Endodermal cell (in vitro differentiated cells): ENCODE measurements at regions not wholly inside any gene's neighbourhood (a gene's known extent, or its start where the extent isn't known, plus 50 kb on each side); places are given as distances from the start of the nearest gene placed in this dataset.

Source experiments
- DNase-seq: peaks from one replicate; pipeline ENCODE4 v3.0.0-alpha.2; 2017
- H3K27ac ChIP-seq: 2 replicates; pipeline ENCODE4 v1.5.1; 2013; ENCODE audit warnings: mild to moderate bottlenecking, low read depth, low read length, moderate library complexity
- H3K27me3 ChIP-seq: 2 replicates; pipeline ENCODE4 v1.6.1; 2013; ENCODE audit warnings: mild to moderate bottlenecking, low read length, moderate library complexity; ENCODE audit not compliant: insufficient read depth, control insufficient read depth, poor library complexity, severe bottlenecking
- H3K36me3 ChIP-seq: 2 replicates; pipeline ENCODE4 v1.7.0; 2013; ENCODE audit warnings: mild to moderate bottlenecking, low read length, moderate library complexity; ENCODE audit not compliant: control insufficient read depth, insufficient read depth
- H3K4me1 ChIP-seq: one replicate; pipeline ENCODE4 v1.7.0; 2013; ENCODE audit warnings: low read length; ENCODE audit not compliant: control insufficient read depth, insufficient read depth
- H3K4me3 ChIP-seq: 2 replicates; pipeline ENCODE4 v1.5.1; 2013; ENCODE audit warnings: mild to moderate bottlenecking, low read length, moderate library complexity
- H3K9ac ChIP-seq: 2 replicates; pipeline ENCODE4 v1.6.1; 2013; ENCODE audit warnings: mild to moderate bottlenecking, low read length, moderate library complexity; ENCODE audit not compliant: poor library complexity, severe bottlenecking; ENCODE audit errors: extremely low read depth
- H3K9me3 ChIP-seq: 2 replicates; pipeline ENCODE4 v1.6.1; 2013; ENCODE audit warnings: mild to moderate bottlenecking, low read length, moderate library complexity; ENCODE audit not compliant: control insufficient read depth
- H3K27ac Mint-ChIP-seq: 2 replicates; pipeline ENCODE4 v1.8.0; 2020; ENCODE audit warnings: mixed read lengths
- H3K27me3 Mint-ChIP-seq: 2 replicates; pipeline ENCODE4 v1.8.0; 2021; ENCODE audit warnings: mild to moderate bottlenecking, mixed read lengths; ENCODE audit not compliant: insufficient read depth
- H3K36me3 Mint-ChIP-seq: 2 replicates; pipeline ENCODE4 v1.8.0; 2020; ENCODE audit warnings: low read depth, mixed read lengths
- H3K4me1 Mint-ChIP-seq: 2 replicates; pipeline ENCODE4 v1.8.0; 2020; ENCODE audit warnings: mixed read lengths
- H3K4me3 Mint-ChIP-seq: 2 replicates; pipeline ENCODE4 v1.8.0; 2020; ENCODE audit warnings: mild to moderate bottlenecking, moderate library complexity, mixed read lengths
- H3K9me3 Mint-ChIP-seq: 2 replicates; pipeline ENCODE4 v1.8.0; 2020; ENCODE audit warnings: mild to moderate bottlenecking, mixed read lengths
- CTCF ChIP-seq: fragments of 200-600 bp; sonication (generic); conservative IDR thresholded peaks from 2 replicates; pipeline ENCODE4 v1.5.0; 2021; ENCODE audit warnings: antibody characterized with exemption, mild to moderate bottlenecking
- WGBS, 2 experiments: methylation state at CpG; one replicate each; pipeline versions ENCODE4 v1.1.5 to v1.1.7; 2013; ENCODE audit warnings: missing lambda C conversion rate in 2 of 2, mixed read lengths in 1 of 2; ENCODE audit not compliant: insufficient coverage in 1 of 2, insufficient read length in 1 of 2; 5-methylcytosine and 5-hydroxymethylcytosine counted together

DNA sequence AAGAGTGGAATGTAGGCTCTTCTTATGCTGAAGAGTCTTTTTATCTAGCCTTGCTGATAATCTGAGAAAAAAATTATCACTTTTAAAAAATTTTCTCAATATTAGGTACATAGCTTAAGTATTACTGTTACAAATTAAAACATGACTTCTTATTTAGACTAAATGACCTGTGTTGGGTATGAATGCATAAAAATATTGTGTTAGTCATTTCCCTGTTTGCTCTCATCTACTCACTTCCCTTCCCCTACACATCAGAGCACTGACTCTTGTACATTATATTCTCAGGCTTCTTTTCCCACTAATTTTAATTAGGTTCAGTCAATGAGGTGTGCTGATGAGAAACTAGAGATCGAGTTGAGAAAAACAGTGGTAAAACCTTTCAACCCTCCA is 881.0 kb downstream of the PCDH18 start:
- Histone ChIP-seq H3K36me3 (no peaks in the 10 kb centered on the region), H3K4me3 (no peak overlapping the region), H3K4me1 (peaks cover 11% of the 10 kb centered on the region), H3K27me3 (no peaks in the 10 kb centered on the region), H3K9me3 (no peaks in the 10 kb centered on the region), H3K9ac (no peak overlapping the region), H3K27ac (no peak overlapping the region)
- Mint-ChIP-seq H3K4me1 (peaks cover 18% of the 10 kb centered on the region), H3K36me3 (no peaks in the 10 kb centered on the region), H3K27ac (peak overlapping the region; percentile 31), H3K9me3 (no peaks in the 10 kb centered on the region), H3K4me3 (no peak overlapping the region), H3K27me3 (no peaks in the 10 kb centered on the region)
- 85% methylated on average over 1 of the region's 1 CpG; no CpG with 5 or more reads in 1 of the 2 experiments for WGBS, 2 experiments
- TF ChIP-seq CTCF: no peak
- no peak for DNase-seq

- peaks cover 11% of the 10 kb centered on the region for H3K4me1 ChIP-seq
- H3K4me1 Mint-ChIP-seq: peaks cover 18% of the 10 kb centered on the region
- DNase-seq: no peak
- no peak overlapping the region for H3K4me3 Mint-ChIP-seq
- TF ChIP-seq CTCF: no peak
- no peaks in the 10 kb centered on the region for H3K36me3 ChIP-seq
- H3K27me3 ChIP-seq: no peaks in the 10 kb centered on the region
- no peak overlapping the region for H3K9ac ChIP-seq
- no peak overlapping the region for H3K27ac ChIP-seq
- no peaks in the 10 kb centered on the region for H3K36me3 Mint-ChIP-seq
- WGBS, 2 experiments: 69 to 84% methylated on average over 3 to 5 of the region's 5 CpGs
- no peaks in the 10 kb centered on the region for H3K9me3 Mint-ChIP-seq
- no peak overlapping the region for H3K27ac Mint-ChIP-seq
- H3K4me3 ChIP-seq: no peak overlapping the region
- H3K27me3 Mint-ChIP-seq: no peaks in the 10 kb centered on the region
- no peaks in the 10 kb centered on the region for H3K9me3 ChIP-seq
Observed at GRCh38 chr4:136650541-136651277, 881.6 kb downstream of the PCDH18 start.

- Histone ChIP-seq H3K9ac (no peak overlapping the region), H3K27ac (no peak overlapping the region), H3K36me3 (no peaks in the 10 kb centered on the region), H3K4me3 (no peak overlapping the region), H3K9me3 (peaks cover 14% of the 10 kb centered on the region), H3K27me3 (no peaks in the 10 kb centered on the region), H3K4me1 (peaks cover 4% of the 10 kb centered on the region)
- Mint-ChIP-seq H3K4me3 (no peak overlapping the region), H3K27ac (no peak overlapping the region), H3K27me3 (no peaks in the 10 kb centered on the region), H3K4me1 (peaks cover 21% of the 10 kb centered on the region), H3K36me3 (peaks cover 3% of the 10 kb centered on the region), H3K9me3 (peaks cover 12% of the 10 kb centered on the region)
- TF ChIP-seq CTCF: no peak
- DNase-seq: no peak
Observed at GRCh38 chr4:136644279-136644678, 888.0 kb downstream of the PCDH18 start.
